Fibroblast of lung (primary cell): ENCODE measurements at regions not wholly inside any gene's neighbourhood (a gene's known extent, or its start where the extent isn't known, plus 50 kb on each side); places are given as distances from the start of the nearest gene placed in this dataset.

Experiments used
- CTCF ChIP-seq, 2 donors: IDR thresholded peaks in 1 of 2; conservative IDR thresholded peaks in 1 of 2; 1 replicate in 1 of 2; 2 replicates in 1 of 2; pipeline ENCODE4 v1.5.1; 2011 to 2012; ENCODE audit warnings: low read length in 2 of 2, control low read depth in 1 of 2, inconsistent platforms in 1 of 2, low read depth in 1 of 2, mild to moderate bottlenecking in 1 of 2
- EZH2 ChIP-seq: IDR thresholded peaks from 2 replicates; pipeline ENCODE4 v1.5.1; 2012; ENCODE audit warnings: low read length, control low read depth, mild to moderate bottlenecking; ENCODE audit errors: missing control alignments

GRCh38 chr4:11599064-11599463, 170.4 kb upstream of the HS3ST1 start:
- no peak for TF ChIP-seq CTCF (conservative IDR thresholded peaks at IDR 0.05 in 1 of 2, IDR thresholded peaks at IDR 0.05 in 1 of 2; ENCODE audit: low read depth in 1 of 2, low read length in 2 of 2)
- no peak for TF ChIP-seq EZH2
